ENCODE measurements at regions not wholly inside any gene's neighbourhood (a gene's known extent, or its start where the extent isn't known, plus 50 kb on each side); places are given as distances from the start of the nearest gene placed in this dataset.
"Not testable (repeated sequence)": the region's sequence is repeated elsewhere in the genome, so short reads cannot be mapped to it uniquely, and the experiment has no call there.

- H3K9ac ChIP-seq (ENCODE audit: low read depth, low read length), result no peak overlapping the region
- no peaks in the 10 kb centered on the region for H3K27me3 ChIP-seq (ENCODE audit: insufficient read depth, low read length)
- no peaks in the 10 kb centered on the region for H3K9me3 ChIP-seq (ENCODE audit: insufficient read depth, low read depth, low read length)
- no peaks in the 10 kb centered on the region for H3K36me3 ChIP-seq (ENCODE audit: insufficient read depth, low read depth, low read length)
- H3K27ac ChIP-seq (ENCODE audit: low read length), result no peak overlapping the region
- H3K4me3 ChIP-seq (ENCODE audit: low read length), result no peak overlapping the region
- H3K4me1 ChIP-seq (ENCODE audit: insufficient read depth, low read length), result no peaks in the 10 kb centered on the region
These were observed 647.2 kb upstream of the KLHL1 start for GRCh38 chr13:70755456-70755855.

- Histone ChIP-seq H3K4me3 (ENCODE audit: low read length) (no peak overlapping the region), H3K4me1 (ENCODE audit: insufficient read depth, low read length) (no peaks in the 10 kb centered on the region), H3K36me3 (ENCODE audit: insufficient read depth, low read depth, low read length) (no peaks in the 10 kb centered on the region), H3K27me3 (ENCODE audit: insufficient read depth, low read length) (no peaks in the 10 kb centered on the region), H3K27ac (ENCODE audit: low read length) (no peak overlapping the region), H3K9ac (ENCODE audit: low read depth, low read length) (no peak overlapping the region), H3K9me3 (ENCODE audit: insufficient read depth, low read depth, low read length) (no peaks in the 10 kb centered on the region)
These were observed 639.0 kb upstream of the KLHL1 start for GRCh38 chr13:70747262-70747661.

- H3K36me3 ChIP-seq (ENCODE audit: insufficient read depth, low read depth, low read length); H3K27ac ChIP-seq (ENCODE audit: low read length); H3K27me3 ChIP-seq (ENCODE audit: insufficient read depth, low read length); H3K9me3 ChIP-seq (ENCODE audit: insufficient read depth, low read depth, low read length); H3K4me3 ChIP-seq (ENCODE audit: low read length); H3K4me1 ChIP-seq (ENCODE audit: insufficient read depth, low read length); H3K9ac ChIP-seq (ENCODE audit: low read depth, low read length): not testable (repeated sequence)
These were observed 638.2 kb upstream of the KLHL1 start for GRCh38 chr13:70746469-70746868.

- no peak overlapping the region for H3K9ac ChIP-seq (ENCODE audit: low read depth, low read length)
- no peak overlapping the region for H3K27ac ChIP-seq (ENCODE audit: low read length)
- H3K36me3 ChIP-seq (ENCODE audit: insufficient read depth, low read depth, low read length), result no peaks in the 10 kb centered on the region
- H3K27me3 ChIP-seq (ENCODE audit: insufficient read depth, low read length), result no peaks in the 10 kb centered on the region
- no peak overlapping the region for H3K4me3 ChIP-seq (ENCODE audit: low read length)
- no peaks in the 10 kb centered on the region for H3K4me1 ChIP-seq (ENCODE audit: insufficient read depth, low read length)
- H3K9me3 ChIP-seq (ENCODE audit: insufficient read depth, low read depth, low read length), result no peaks in the 10 kb centered on the region
These were observed 628.5 kb upstream of the KLHL1 start for GRCh38 chr13:70736622-70737317.

- Histone ChIP-seq H3K9ac (ENCODE audit: low read depth, low read length) (no peak overlapping the region), H3K27ac (ENCODE audit: low read length) (no peak overlapping the region), H3K27me3 (ENCODE audit: insufficient read depth, low read length) (no peaks in the 10 kb centered on the region), H3K4me3 (ENCODE audit: low read length) (no peak overlapping the region), H3K4me1 (ENCODE audit: insufficient read depth, low read length) (no peaks in the 10 kb centered on the region), H3K9me3 (ENCODE audit: insufficient read depth, low read depth, low read length) (no peaks in the 10 kb centered on the region), H3K36me3 (ENCODE audit: insufficient read depth, low read depth, low read length) (no peaks in the 10 kb centered on the region)
These were observed 624.4 kb upstream of the KLHL1 start for GRCh38 chr13:70732611-70733010.

- H3K36me3 ChIP-seq (ENCODE audit: insufficient read depth, low read depth, low read length), result no peaks in the 10 kb centered on the region
- no peaks in the 10 kb centered on the region for H3K9me3 ChIP-seq (ENCODE audit: insufficient read depth, low read depth, low read length)
- H3K27me3 ChIP-seq (ENCODE audit: insufficient read depth, low read length), result no peaks in the 10 kb centered on the region
- no peaks in the 10 kb centered on the region for H3K4me1 ChIP-seq (ENCODE audit: insufficient read depth, low read length)
- no peak overlapping the region for H3K27ac ChIP-seq (ENCODE audit: low read length)
- no peak overlapping the region for H3K4me3 ChIP-seq (ENCODE audit: low read length)
- H3K9ac ChIP-seq (ENCODE audit: low read depth, low read length), result no peak overlapping the region
These were observed 621.1 kb upstream of the KLHL1 start for GRCh38 chr13:70729369-70729768.

- Histone ChIP-seq H3K36me3 (ENCODE audit: insufficient read depth, low read depth, low read length) (no peaks in the 10 kb centered on the region), H3K9ac (ENCODE audit: low read depth, low read length) (no peak overlapping the region), H3K4me1 (ENCODE audit: insufficient read depth, low read length) (no peaks in the 10 kb centered on the region), H3K4me3 (ENCODE audit: low read length) (no peak overlapping the region), H3K27me3 (ENCODE audit: insufficient read depth, low read length) (no peaks in the 10 kb centered on the region), H3K9me3 (ENCODE audit: insufficient read depth, low read depth, low read length) (no peaks in the 10 kb centered on the region), H3K27ac (ENCODE audit: low read length) (no peak overlapping the region)
These were observed 615.5 kb upstream of the KLHL1 start for GRCh38 chr13:70723732-70724131.

GRCh38 chr13:70720386-70720785 lies 612.1 kb upstream of the KLHL1 start:
- no peaks in the 10 kb centered on the region for H3K9me3 ChIP-seq (ENCODE audit: insufficient read depth, low read depth, low read length)
- H3K27ac ChIP-seq (ENCODE audit: low read length), result no peak overlapping the region
- H3K4me3 ChIP-seq (ENCODE audit: low read length), result no peak overlapping the region
- no peaks in the 10 kb centered on the region for H3K4me1 ChIP-seq (ENCODE audit: insufficient read depth, low read length)
- no peaks in the 10 kb centered on the region for H3K36me3 ChIP-seq (ENCODE audit: insufficient read depth, low read depth, low read length)
- H3K27me3 ChIP-seq (ENCODE audit: insufficient read depth, low read length), result no peaks in the 10 kb centered on the region
- H3K9ac ChIP-seq (ENCODE audit: low read depth, low read length), result no peak overlapping the region

- no peaks in the 10 kb centered on the region for H3K27me3 ChIP-seq (ENCODE audit: insufficient read depth, low read length)
- H3K9me3 ChIP-seq (ENCODE audit: insufficient read depth, low read depth, low read length), result no peaks in the 10 kb centered on the region
- H3K27ac ChIP-seq (ENCODE audit: low read length), result no peak overlapping the region
- no peaks in the 10 kb centered on the region for H3K36me3 ChIP-seq (ENCODE audit: insufficient read depth, low read depth, low read length)
- H3K4me1 ChIP-seq (ENCODE audit: insufficient read depth, low read length), result no peaks in the 10 kb centered on the region
- no peak overlapping the region for H3K9ac ChIP-seq (ENCODE audit: low read depth, low read length)
- no peak overlapping the region for H3K4me3 ChIP-seq (ENCODE audit: low read length)
These were observed 606.7 kb upstream of the KLHL1 start for GRCh38 chr13:70714993-70715392.

- no peaks in the 10 kb centered on the region for H3K4me1 ChIP-seq (ENCODE audit: insufficient read depth, low read length)
- no peaks in the 10 kb centered on the region for H3K36me3 ChIP-seq (ENCODE audit: insufficient read depth, low read depth, low read length)
- H3K9me3 ChIP-seq (ENCODE audit: insufficient read depth, low read depth, low read length), result no peaks in the 10 kb centered on the region
- no peak overlapping the region for H3K27ac ChIP-seq (ENCODE audit: low read length)
- no peak overlapping the region for H3K9ac ChIP-seq (ENCODE audit: low read depth, low read length)
- no peak overlapping the region for H3K4me3 ChIP-seq (ENCODE audit: low read length)
- no peaks in the 10 kb centered on the region for H3K27me3 ChIP-seq (ENCODE audit: insufficient read depth, low read length)
These were observed 600.5 kb upstream of the KLHL1 start for GRCh38 chr13:70708775-70709174.

- Histone ChIP-seq H3K36me3 (ENCODE audit: insufficient read depth, low read depth, low read length) (no peaks in the 10 kb centered on the region), H3K4me1 (ENCODE audit: insufficient read depth, low read length) (no peaks in the 10 kb centered on the region), H3K27ac (ENCODE audit: low read length) (no peak overlapping the region), H3K4me3 (ENCODE audit: low read length) (no peak overlapping the region), H3K9ac (ENCODE audit: low read depth, low read length) (no peak overlapping the region), H3K9me3 (ENCODE audit: insufficient read depth, low read depth, low read length) (no peaks in the 10 kb centered on the region), H3K27me3 (ENCODE audit: insufficient read depth, low read length) (no peaks in the 10 kb centered on the region)
These were observed 595.5 kb upstream of the KLHL1 start for GRCh38 chr13:70703755-70704154.

- Histone ChIP-seq H3K4me3 (ENCODE audit: low read length) (no peak overlapping the region), H3K9ac (ENCODE audit: low read depth, low read length) (no peak overlapping the region), H3K4me1 (ENCODE audit: insufficient read depth, low read length) (no peaks in the 10 kb centered on the region), H3K27me3 (ENCODE audit: insufficient read depth, low read length) (no peaks in the 10 kb centered on the region), H3K9me3 (ENCODE audit: insufficient read depth, low read depth, low read length) (no peaks in the 10 kb centered on the region), H3K27ac (ENCODE audit: low read length) (no peak overlapping the region), H3K36me3 (ENCODE audit: insufficient read depth, low read depth, low read length) (no peaks in the 10 kb centered on the region)
These were observed 586.9 kb upstream of the KLHL1 start for GRCh38 chr13:70694996-70695715.

All from iPS-20b (cell line).